ENCODE measurements at regions not wholly inside any gene's neighbourhood (a gene's known extent, or its start where the extent isn't known, plus 50 kb on each side); places are given as distances from the start of the nearest gene placed in this dataset.

DNA sequence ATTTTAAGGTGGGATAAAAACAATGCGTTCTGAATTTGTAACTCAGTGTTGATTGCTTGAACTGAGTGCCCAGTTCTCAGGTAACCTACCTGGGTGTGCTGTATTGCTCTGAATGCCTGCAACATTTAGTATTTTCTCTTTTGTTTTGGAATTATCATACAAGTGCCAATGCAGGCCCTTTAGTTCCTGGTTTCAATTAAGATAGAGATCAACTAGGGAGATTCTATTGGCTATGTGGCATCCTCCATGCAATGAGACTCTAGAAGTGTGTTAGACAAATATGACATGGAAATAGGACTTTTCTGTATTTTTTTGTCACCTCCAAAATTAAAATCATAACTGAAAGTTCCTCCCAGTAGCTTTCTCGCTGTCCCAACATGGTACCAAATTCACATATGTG, 438.7 kb upstream of the IGFBP7 start:
- POLR2A ChIA-PET = no interaction called here
- CTCF ChIA-PET = interaction anchor here (0.7 kb wide), 1 partner anchor 385 kb away, joined by 3 read pairs; no protein-coding TSS in a partner anchor
- Histone ChIP-seq H3K9me3 (ENCODE audit: control insufficient read depth, insufficient read depth, low read depth, low read length) (no peaks in the 10 kb centered on the region), H3K27ac (ENCODE audit: extremely low read depth, low read depth, low read length) (no peak overlapping the region), H3K4me1 (ENCODE audit: control insufficient read depth, insufficient read depth, low read length) (no peaks in the 10 kb centered on the region), H3K36me3 (ENCODE audit: control insufficient read depth in 2 of 2, insufficient read depth in 1 of 2, low read length in 2 of 2) (no peaks in the 10 kb centered on the region), H3K4me3 (ENCODE audit: low read depth, low read length) (no peak overlapping the region)
- TF ChIP-seq, protein P1, sequence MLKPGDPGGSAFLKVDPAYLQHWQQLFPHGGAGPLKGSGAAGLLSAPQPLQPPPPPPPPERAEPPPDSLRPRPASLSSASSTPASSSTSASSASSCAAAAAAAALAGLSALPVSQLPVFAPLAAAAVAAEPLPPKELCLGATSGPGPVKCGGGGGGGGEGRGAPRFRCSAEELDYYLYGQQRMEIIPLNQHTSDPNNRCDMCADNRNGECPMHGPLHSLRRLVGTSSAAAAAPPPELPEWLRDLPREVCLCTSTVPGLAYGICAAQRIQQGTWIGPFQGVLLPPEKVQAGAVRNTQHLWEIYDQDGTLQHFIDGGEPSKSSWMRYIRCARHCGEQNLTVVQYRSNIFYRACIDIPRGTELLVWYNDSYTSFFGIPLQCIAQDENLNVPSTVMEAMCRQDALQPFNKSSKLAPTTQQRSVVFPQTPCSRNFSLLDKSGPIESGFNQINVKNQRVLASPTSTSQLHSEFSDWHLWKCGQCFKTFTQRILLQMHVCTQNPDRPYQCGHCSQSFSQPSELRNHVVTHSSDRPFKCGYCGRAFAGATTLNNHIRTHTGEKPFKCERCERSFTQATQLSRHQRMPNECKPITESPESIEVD (tag by site-specific recombination; IDR thresholded peaks at IDR 0.05) = no peak
- no peak for TF ChIP-seq ZNF112 (tag by site-specific recombination; IDR thresholded peaks at IDR 0.05)
- no peak for TF ChIP-seq ZNF544 (tag by site-specific recombination; IDR thresholded peaks at IDR 0.05)
- no peak for TF ChIP-seq ZEB2 (tag by site-specific recombination; IDR thresholded peaks at IDR 0.05)
- TF ChIP-seq ZNF2 (tag by site-specific recombination; IDR thresholded peaks at IDR 0.05) = no peak
- TF ChIP-seq, protein P2, sequence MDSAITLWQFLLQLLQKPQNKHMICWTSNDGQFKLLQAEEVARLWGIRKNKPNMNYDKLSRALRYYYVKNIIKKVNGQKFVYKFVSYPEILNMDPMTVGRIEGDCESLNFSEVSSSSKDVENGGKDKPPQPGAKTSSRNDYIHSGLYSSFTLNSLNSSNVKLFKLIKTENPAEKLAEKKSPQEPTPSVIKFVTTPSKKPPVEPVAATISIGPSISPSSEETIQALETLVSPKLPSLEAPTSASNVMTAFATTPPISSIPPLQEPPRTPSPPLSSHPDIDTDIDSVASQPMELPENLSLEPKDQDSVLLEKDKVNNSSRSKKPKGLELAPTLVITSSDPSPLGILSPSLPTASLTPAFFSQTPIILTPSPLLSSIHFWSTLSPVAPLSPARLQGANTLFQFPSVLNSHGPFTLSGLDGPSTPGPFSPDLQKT (IDR thresholded peaks at IDR 0.05; ENCODE audit: borderline replicate concordance, low read depth, low read length) = no peak
- TF ChIP-seq ZNF19 (tag by site-specific recombination; IDR thresholded peaks at IDR 0.05; ENCODE audit: low read depth) = no peak

GRCh38 chr4:57544811-57545654, 434.8 kb upstream of the IGFBP7 start:
- no peaks in the 10 kb centered on the region for H3K4me1 ChIP-seq (ENCODE audit: control insufficient read depth, insufficient read depth, low read length)
- ChIA-PET CTCF (no interaction called here), POLR2A (no interaction called here)
- H3K36me3 ChIP-seq (ENCODE audit: control insufficient read depth in 2 of 2, insufficient read depth in 1 of 2, low read length in 2 of 2) = no peaks in the 10 kb centered on the region
- H3K9me3 ChIP-seq (ENCODE audit: control insufficient read depth, insufficient read depth, low read depth, low read length) = no peaks in the 10 kb centered on the region
- H3K27ac ChIP-seq (ENCODE audit: extremely low read depth, low read depth, low read length) = no peak overlapping the region
- no peak overlapping the region for H3K4me3 ChIP-seq (ENCODE audit: low read depth, low read length)
- TF ChIP-seq, protein P3, sequence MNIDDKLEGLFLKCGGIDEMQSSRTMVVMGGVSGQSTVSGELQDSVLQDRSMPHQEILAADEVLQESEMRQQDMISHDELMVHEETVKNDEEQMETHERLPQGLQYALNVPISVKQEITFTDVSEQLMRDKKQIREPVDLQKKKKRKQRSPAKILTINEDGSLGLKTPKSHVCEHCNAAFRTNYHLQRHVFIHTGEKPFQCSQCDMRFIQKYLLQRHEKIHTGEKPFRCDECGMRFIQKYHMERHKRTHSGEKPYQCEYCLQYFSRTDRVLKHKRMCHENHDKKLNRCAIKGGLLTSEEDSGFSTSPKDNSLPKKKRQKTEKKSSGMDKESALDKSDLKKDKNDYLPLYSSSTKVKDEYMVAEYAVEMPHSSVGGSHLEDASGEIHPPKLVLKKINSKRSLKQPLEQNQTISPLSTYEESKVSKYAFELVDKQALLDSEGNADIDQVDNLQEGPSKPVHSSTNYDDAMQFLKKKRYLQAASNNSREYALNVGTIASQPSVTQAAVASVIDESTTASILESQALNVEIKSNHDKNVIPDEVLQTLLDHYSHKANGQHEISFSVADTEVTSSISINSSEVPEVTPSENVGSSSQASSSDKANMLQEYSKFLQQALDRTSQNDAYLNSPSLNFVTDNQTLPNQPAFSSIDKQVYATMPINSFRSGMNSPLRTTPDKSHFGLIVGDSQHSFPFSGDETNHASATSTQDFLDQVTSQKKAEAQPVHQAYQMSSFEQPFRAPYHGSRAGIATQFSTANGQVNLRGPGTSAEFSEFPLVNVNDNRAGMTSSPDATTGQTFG (tag by site-specific recombination; IDR thresholded peaks at IDR 0.05; ENCODE audit: borderline replicate concordance) = no peak
- TF ChIP-seq ZNF639 (tag by site-specific recombination; IDR thresholded peaks at IDR 0.05) = no peak
- TF ChIP-seq, protein P4, sequence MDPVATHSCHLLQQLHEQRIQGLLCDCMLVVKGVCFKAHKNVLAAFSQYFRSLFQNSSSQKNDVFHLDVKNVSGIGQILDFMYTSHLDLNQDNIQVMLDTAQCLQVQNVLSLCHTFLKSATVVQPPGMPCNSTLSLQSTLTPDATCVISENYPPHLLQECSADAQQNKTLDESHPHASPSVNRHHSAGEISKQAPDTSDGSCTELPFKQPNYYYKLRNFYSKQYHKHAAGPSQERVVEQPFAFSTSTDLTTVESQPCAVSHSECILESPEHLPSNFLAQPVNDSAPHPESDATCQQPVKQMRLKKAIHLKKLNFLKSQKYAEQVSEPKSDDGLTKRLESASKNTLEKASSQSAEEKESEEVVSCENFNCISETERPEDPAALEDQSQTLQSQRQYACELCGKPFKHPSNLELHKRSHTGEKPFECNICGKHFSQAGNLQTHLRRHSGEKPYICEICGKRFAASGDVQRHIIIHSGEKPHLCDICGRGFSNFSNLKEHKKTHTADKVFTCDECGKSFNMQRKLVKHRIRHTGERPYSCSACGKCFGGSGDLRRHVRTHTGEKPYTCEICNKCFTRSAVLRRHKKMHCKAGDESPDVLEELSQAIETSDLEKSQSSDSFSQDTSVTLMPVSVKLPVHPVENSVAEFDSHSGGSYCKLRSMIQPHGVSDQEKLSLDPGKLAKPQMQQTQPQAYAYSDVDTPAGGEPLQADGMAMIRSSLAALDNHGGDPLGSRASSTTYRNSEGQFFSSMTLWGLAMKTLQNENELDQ (tag by site-specific recombination; IDR thresholded peaks at IDR 0.05; ENCODE audit: low read depth) = no peak
- TF ChIP-seq ZNF202 (tag by site-specific recombination; IDR thresholded peaks at IDR 0.05; ENCODE audit: borderline replicate concordance) = no peak
- TF ChIP-seq, protein P5, sequence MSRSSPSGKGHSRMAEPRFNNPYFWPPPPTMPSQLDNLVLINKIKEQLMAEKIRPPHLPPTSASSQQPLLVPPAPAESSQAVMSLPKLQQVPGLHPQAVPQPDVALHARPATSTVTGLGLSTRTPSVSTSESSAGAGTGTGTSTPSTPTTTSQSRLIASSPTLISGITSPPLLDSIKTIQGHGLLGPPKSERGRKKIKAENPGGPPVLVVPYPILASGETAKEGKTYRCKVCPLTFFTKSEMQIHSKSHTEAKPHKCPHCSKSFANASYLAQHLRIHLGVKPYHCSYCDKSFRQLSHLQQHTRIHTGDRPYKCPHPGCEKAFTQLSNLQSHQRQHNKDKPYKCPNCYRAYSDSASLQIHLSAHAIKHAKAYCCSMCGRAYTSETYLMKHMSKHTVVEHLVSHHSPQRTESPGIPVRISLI (tag by site-specific recombination; IDR thresholded peaks at IDR 0.05) = no peak
- TF ChIP-seq ZNF2 (tag by site-specific recombination; IDR thresholded peaks at IDR 0.05) = no peak
- TF ChIP-seq ZNF175 (tag by site-specific recombination; IDR thresholded peaks at IDR 0.05) = no peak
- TF ChIP-seq ZNF596 (tag by site-specific recombination; IDR thresholded peaks at IDR 0.05) = no peak
- no peak for TF ChIP-seq ZNF416 (tag by site-specific recombination; IDR thresholded peaks at IDR 0.05)
- TF ChIP-seq PATZ1 (tag by site-specific recombination; IDR thresholded peaks at IDR 0.05) = no peak
- no peak for TF ChIP-seq ZBTB17 (tag by site-specific recombination; IDR thresholded peaks at IDR 0.05)
- TF ChIP-seq ZNF354C (tag by site-specific recombination; IDR thresholded peaks at IDR 0.05; ENCODE audit: borderline replicate concordance, low read depth) = no peak
- TF ChIP-seq ZNF324 (tag by site-specific recombination; IDR thresholded peaks at IDR 0.05) = no peak
